ENCODE measurements at regions not wholly inside any gene's neighbourhood (a gene's known extent, or its start where the extent isn't known, plus 50 kb on each side); places are given as distances from the start of the nearest gene placed in this dataset.

DNA sequence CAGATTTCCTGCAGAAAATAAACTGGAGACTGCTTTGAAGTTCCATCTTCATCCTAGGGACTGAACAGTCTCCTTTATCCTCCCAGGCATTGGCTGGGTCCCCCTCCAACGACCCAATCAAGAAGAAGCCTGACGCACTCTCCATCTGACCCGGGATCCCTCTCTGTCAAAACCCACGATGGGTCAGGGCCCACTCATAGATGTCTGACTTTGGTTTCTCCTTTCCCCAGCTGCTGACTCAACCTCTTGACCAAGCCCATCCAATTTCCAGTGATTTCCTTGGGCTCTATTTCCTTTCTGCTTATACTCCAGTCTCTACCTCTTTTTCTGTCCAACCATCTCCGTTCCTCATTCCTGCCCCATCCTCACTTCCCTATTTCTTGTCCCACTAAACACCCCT is 189.7 kb downstream of the MIAT start:
- no peak for DNase-seq (ENCODE audit: low spot score)

DNA sequence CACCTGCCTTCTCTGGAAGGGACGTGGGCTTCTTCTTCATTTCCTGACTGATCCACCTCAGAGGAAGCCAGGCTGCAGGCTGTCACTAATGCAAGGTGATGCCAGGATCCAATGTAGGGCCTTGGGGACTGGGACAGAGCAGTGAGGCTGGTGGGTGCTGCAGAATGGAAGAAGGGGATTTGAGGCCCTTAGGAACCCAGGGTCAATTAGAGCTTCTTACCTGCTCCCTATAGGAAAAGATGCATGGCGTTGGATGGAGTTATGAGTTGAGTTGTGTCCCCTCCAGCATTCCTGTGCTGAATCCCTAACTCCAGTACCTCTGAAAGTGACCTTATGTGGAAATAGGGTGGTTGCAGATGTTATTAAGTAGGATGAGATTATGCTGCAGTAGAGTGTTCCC is 190.4 kb downstream of the MIAT start:
- DNase-seq (ENCODE audit: low spot score), result no peak

DNA sequence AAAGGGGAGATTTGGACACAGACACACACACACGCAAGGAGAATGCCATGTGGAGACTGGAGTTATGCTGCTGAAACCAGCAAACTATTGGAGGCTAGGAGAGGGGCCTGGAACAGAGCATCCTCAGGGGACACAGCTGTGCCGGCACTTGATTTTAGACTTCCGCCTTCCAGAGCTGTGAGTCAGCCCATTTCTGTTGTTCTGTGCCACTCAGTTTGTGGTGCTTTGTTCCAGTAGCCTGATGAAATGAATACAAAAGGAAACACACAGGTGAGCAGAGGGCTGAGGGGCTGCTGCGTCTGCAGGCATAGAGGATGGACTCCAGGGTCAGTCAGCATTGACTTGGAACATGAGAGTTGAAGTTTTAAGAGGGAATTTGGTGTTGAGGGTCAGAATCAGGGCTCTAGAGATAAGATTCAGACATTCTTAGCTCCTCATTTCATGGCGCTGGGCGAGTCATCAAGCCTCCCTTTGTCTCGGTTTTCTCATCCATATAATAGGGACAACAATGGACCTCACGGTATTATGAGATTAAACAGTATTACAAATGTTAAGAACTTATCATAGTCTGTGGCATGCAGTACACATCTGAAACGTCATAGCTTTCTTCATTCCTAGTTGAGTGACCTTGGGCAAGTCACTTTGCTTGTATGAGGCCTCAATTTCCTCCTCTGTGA is 191.0 kb downstream of the MIAT start:
- DNase-seq (ENCODE audit: low spot score), result no peak

DNA sequence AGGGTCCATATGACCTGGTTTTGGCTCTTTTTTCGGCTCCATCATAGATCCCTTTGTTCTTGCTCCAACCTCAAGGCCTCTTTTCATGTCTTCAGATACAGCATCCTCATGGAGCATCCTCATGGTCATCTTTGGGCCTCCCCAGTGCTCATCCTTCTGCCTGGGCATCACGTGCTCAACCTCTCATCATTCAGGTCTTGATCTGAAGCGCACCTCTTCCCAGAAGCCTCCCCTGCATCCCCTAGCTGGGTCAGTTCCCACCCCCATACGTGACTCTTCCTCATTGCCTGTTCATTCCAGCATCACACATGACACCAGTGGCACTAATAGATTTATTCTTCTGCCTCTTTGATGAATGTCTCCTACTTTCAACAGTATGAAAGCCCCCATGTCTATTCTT is 192.2 kb downstream of the MIAT start:
- DNase-seq (ENCODE audit: low spot score), result no peak

GRCh38 chr22:26851125-26851524 is 193.7 kb downstream of the MIAT start:
- no peak for DNase-seq (ENCODE audit: low spot score)

DNA sequence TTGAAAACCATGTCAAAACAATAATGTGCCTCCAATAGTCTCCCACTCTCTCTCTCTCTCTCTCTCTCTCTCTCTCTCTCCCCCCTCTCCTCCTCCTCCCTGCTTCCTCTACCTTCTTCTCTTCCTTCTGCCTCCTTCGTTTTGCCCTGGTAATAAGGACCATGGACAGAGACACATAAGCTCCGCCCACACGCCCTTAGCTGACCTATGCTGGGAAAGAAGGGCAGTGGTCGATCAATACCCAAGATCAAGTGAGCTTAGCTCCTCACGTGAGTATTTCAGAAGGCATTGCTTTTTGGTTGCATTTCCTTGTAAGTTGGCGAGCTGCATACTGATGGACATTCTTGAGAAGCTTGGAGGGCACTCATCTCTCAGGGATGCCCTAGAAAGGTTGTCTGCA is 194.8 kb downstream of the MIAT start:
- no peak for DNase-seq (ENCODE audit: low spot score)

DNA sequence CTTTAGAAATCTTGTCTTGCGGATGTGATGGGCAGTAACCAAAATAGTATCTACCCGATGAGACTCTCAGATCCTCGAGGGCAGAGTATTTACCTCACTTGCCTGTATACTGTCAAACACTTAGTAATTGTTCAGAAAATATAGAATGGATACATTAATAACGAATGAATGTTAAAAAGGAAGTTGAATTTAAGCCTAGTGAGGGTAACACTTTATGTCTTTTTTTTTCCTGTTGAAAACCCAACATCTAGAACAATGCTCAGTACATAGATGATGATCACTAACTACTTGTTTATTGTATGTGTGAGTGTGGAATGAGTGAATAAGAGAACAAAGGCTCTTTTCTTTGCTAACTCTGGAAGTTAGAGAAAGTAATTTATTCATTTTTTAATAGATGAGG is 195.7 kb downstream of the MIAT start:
- DNase-seq (ENCODE audit: low spot score), result no peak

GRCh38 chr22:26853495-26853894 is 196.1 kb downstream of the MIAT start:
- DNase-seq (ENCODE audit: low spot score), result no peak

DNA sequence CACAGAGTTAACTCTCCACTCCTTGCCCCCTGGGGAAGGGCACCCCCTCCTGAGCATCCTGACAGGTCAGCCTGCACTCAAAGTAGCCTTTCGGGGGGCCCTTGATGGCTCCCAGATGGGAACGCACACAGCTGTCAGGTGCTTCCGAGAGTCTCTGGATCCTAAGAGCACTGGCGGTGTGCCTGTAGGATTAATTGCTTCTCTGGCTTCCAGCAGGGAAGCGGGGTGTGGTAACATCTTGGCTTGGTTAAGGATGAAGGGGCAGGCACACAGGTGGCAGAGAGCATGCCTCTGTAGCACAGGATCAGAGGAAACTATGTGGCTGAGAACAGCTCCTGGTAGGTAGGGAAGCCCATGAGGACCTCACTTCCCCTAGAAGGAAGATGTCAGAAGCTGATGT is 199.8 kb downstream of the MIAT start:
- DNase-seq (ENCODE audit: low spot score), result no peak

DNA sequence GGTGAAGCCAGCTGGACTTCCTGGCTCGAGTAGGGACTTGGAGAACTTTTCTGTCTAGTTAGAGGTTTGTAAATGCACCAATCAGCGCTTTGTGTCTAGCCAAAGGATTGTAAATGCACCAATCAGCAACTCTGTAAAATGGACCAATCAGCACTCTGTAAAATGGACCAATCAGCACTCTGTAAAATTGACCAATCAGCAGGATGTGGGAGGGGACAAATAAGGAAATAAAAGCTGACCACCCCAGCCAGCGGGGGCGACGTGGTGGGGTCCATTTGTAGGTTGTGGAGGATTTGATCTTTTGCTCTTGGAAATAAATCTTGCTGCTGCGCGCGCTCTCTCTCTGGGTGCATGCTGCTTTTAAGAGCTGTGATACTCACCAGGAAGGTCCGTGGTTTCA is 202.9 kb downstream of the MIAT start:
- no peak for DNase-seq (ENCODE audit: low spot score)

GRCh38 chr22:26865021-26865420 is 207.6 kb downstream of the MIAT start:
- DNase-seq (ENCODE audit: low spot score), result no peak

- no peak for DNase-seq (ENCODE audit: low spot score)
These were observed 226.0 kb downstream of the MIAT start for GRCh38 chr22:26883393-26883792.

DNA sequence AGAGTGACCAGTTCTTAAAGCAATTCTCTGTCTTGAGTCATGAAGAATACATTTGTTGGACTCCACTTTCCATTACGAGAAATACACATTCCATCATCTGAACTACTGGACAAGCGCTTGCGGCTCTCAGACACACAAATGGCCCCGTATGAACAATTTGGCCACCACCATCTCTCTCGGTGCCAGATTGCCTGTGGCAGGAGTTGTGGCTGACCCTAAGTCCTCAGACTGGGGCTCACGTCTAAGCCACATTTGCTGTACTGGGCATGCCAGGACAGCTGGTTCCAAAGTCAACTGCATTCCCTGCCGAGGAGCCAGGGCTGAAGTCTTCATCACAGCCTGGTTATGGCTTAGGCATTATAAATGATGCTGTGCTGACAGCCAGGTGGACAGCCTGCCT is 227.5 kb downstream of the MIAT start:
- DNase-seq (ENCODE audit: low spot score), result no peak

DNA sequence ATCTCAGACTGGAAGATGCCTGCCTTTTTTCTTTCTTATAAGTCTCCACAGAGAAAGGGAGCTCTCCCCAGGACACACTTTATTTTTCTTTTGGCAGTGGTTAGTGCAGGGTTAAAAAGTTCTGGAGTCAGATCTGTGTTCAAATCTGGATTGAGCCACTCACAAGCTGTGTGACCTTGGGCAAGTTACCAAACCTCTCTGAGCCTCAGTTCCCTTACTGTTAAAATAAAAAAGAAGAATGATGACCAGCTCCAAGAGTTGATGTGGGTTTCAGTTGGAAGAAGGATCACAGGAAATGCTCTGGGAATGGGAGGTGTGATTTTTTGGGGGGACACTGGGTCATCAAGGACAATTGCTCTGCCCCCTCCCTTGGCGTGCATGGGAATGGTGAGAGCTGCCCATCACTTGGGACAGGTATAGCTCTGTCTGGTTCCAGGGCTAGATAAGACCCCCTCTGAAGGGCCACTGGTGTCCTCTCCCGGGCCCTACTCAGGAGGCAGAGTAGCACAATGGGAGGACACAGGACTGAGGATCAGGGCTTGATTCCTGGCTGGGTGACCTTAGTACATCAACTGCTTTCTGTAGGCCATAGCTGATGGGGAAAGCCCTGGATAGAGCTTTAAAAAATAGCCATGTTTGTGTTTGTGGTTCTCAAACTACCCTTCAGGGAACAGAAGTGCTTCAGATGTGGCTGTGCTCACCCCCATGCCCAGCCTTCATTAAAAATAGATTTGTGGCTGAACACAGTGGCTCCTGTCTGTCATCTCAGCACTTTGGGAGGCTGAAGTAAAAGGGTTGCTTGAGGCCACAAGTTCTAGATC is 228.3 kb downstream of the MIAT start:
- no peak for DNase-seq (ENCODE audit: low spot score)

DNA sequence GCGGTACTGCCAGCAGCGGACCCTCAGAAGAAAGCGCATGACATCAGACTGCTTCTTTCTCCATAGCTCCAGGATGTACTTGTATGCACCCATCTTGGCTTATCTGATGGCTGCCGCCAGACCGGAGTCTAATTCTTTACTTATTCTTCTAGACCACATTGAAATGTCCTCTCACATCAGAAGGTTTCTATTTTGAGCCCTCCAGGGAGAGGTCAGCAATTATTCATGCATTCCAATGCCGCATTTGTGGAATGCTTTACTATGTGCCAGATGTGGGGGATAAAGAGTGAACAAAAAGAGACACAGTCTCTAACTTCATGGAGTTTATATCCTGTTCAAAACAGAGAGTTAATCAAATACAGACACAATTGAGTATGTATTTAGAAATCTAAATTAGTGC is 230.1 kb downstream of the MIAT start:
- DNase-seq (ENCODE audit: low spot score), result no peak

- DNase-seq (ENCODE audit: low spot score), result no peak
These were observed 230.5 kb downstream of the MIAT start for GRCh38 chr22:26887916-26888315.

- DNase-seq (ENCODE audit: low spot score), result no peak
These were observed 231.5 kb downstream of the MIAT start for GRCh38 chr22:26888887-26889286.

- no peak for DNase-seq (ENCODE audit: low spot score)
These were observed 232.4 kb downstream of the MIAT start for GRCh38 chr22:26889802-26890201.

- no peak for DNase-seq (ENCODE audit: low spot score)
These were observed 233.5 kb downstream of the MIAT start for GRCh38 chr22:26890870-26891269.

- no peak for DNase-seq (ENCODE audit: low spot score)
These were observed 234.0 kb downstream of the MIAT start for GRCh38 chr22:26891429-26891828.

GRCh38 chr22:26892166-26893041 is 235.0 kb downstream of the MIAT start:
- no peak for DNase-seq (ENCODE audit: low spot score)

- DNase-seq (ENCODE audit: low spot score), result no peak
These were observed 236.1 kb downstream of the MIAT start for GRCh38 chr22:26893173-26894110.
